ENCODE measurements at regions not wholly inside any gene's neighbourhood (a gene's known extent, or its start where the extent isn't known, plus 50 kb on each side); places are given as distances from the start of the nearest gene placed in this dataset.

DNA sequence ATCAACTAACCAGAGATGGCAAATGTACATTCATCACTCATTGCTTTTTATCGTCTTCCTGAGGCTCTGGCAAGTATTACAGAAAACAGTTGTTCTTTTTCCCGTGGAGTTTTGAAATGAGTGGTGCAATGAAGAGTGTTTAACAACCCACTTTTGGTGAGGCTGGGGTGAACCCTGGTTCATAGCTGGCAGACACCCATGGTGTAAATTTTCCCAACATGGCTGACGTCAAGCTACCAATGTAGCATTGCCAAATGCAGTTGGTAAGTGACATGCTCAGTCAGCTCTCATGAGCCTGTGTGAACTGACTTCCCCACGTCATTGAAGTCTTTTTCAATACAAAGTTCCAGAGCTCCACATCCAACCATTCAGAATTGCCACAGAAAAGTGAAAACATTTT is 386.2 kb downstream of the TMEM114 start:
- ChIA-PET POLR2A (no interaction called here), CTCF (interaction anchor here (0.6 kb wide), 1 partner anchor 614 kb away, joined by 3 read pairs; no protein-coding TSS in a partner anchor)

DNA sequence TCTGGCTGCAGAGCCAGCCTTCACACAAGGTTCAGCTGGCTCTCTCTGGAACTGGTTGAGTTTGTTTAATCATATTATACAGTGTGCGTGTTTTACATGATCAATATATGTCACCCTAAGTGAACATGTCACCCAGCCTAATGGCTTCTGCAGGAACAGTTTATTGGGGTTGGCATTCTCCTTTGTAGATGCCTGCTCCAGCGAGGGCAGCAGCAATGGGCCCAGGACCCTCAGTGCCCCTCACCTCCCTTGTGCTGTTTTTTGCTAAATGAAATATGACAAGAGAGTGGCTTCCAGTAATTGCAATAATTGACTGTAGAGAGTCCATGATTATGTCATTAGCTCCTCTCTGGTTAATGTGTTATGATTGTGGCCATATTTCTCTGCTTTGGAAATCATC is 387.2 kb downstream of the TMEM114 start:
- TF ChIP-seq, protein P1, sequence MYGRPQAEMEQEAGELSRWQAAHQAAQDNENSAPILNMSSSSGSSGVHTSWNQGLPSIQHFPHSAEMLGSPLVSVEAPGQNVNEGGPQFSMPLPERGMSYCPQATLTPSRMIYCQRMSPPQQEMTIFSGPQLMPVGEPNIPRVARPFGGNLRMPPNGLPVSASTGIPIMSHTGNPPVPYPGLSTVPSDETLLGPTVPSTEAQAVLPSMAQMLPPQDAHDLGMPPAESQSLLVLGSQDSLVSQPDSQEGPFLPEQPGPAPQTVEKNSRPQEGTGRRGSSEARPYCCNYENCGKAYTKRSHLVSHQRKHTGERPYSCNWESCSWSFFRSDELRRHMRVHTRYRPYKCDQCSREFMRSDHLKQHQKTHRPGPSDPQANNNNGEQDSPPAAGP (tag by site-specific recombination; IDR thresholded peaks at IDR 0.05): no peak
- no peak for TF ChIP-seq ZNF335 (tag by site-specific recombination; conservative IDR thresholded peaks at IDR 0.05)
- no peak for TF ChIP-seq ZNF585B (tag by site-specific recombination; IDR thresholded peaks at IDR 0.05)
- TF ChIP-seq, protein P2, sequence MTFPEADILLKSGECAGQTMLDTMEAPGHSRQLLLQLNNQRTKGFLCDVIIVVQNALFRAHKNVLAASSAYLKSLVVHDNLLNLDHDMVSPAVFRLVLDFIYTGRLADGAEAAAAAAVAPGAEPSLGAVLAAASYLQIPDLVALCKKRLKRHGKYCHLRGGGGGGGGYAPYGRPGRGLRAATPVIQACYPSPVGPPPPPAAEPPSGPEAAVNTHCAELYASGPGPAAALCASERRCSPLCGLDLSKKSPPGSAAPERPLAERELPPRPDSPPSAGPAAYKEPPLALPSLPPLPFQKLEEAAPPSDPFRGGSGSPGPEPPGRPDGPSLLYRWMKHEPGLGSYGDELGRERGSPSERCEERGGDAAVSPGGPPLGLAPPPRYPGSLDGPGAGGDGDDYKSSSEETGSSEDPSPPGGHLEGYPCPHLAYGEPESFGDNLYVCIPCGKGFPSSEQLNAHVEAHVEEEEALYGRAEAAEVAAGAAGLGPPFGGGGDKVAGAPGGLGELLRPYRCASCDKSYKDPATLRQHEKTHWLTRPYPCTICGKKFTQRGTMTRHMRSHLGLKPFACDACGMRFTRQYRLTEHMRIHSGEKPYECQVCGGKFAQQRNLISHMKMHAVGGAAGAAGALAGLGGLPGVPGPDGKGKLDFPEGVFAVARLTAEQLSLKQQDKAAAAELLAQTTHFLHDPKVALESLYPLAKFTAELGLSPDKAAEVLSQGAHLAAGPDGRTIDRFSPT (tag by site-specific recombination; IDR thresholded peaks at IDR 0.05): no peak
- no peak for TF ChIP-seq ZNF146 (tag by site-specific recombination; IDR thresholded peaks at IDR 0.05)
- no peak for TF ChIP-seq ZNF544 (tag by site-specific recombination; IDR thresholded peaks at IDR 0.05)
- TF ChIP-seq MYNN (tag by site-specific recombination; IDR thresholded peaks at IDR 0.05; ENCODE audit: borderline replicate concordance): no peak
- TF ChIP-seq ZNF624 (tag by site-specific recombination; IDR thresholded peaks at IDR 0.05): no peak
- no peak for TF ChIP-seq KLF16 (tag by site-specific recombination; IDR thresholded peaks at IDR 0.05)
- TF ChIP-seq, protein P3, sequence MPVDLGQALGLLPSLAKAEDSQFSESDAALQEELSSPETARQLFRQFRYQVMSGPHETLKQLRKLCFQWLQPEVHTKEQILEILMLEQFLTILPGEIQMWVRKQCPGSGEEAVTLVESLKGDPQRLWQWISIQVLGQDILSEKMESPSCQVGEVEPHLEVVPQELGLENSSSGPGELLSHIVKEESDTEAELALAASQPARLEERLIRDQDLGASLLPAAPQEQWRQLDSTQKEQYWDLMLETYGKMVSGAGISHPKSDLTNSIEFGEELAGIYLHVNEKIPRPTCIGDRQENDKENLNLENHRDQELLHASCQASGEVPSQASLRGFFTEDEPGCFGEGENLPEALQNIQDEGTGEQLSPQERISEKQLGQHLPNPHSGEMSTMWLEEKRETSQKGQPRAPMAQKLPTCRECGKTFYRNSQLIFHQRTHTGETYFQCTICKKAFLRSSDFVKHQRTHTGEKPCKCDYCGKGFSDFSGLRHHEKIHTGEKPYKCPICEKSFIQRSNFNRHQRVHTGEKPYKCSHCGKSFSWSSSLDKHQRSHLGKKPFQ (tag by site-specific recombination; IDR thresholded peaks at IDR 0.05): no peak
- no peak for TF ChIP-seq SETDB1 (IDR thresholded peaks at IDR 0.05; ENCODE audit: insufficient read length, low read length)
- no peak for TF ChIP-seq ZIC2 (tag by site-specific recombination; IDR thresholded peaks at IDR 0.05)
- no peak for TF ChIP-seq ZSCAN30 (tag by site-specific recombination; IDR thresholded peaks at IDR 0.05)
- TF ChIP-seq, protein P4, sequence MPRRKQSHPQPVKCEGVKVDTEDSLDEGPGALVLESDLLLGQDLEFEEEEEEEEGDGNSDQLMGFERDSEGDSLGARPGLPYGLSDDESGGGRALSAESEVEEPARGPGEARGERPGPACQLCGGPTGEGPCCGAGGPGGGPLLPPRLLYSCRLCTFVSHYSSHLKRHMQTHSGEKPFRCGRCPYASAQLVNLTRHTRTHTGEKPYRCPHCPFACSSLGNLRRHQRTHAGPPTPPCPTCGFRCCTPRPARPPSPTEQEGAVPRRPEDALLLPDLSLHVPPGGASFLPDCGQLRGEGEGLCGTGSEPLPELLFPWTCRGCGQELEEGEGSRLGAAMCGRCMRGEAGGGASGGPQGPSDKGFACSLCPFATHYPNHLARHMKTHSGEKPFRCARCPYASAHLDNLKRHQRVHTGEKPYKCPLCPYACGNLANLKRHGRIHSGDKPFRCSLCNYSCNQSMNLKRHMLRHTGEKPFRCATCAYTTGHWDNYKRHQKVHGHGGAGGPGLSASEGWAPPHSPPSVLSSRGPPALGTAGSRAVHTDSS (tag by site-specific recombination; IDR thresholded peaks at IDR 0.05): no peak
- no peak for TF ChIP-seq ZNF221 (tag by site-specific recombination; IDR thresholded peaks at IDR 0.05; ENCODE audit: borderline replicate concordance)
- Histone ChIP-seq H3K27ac (ENCODE audit: extremely low read depth, low read depth, low read length) (no peak overlapping the region), H3K9me3 (ENCODE audit: control insufficient read depth, insufficient read depth, low read depth, low read length) (no peaks in the 10 kb centered on the region), H3K36me3 (ENCODE audit: control insufficient read depth in 2 of 2, insufficient read depth in 1 of 2, low read length in 2 of 2) (no peaks in the 10 kb centered on the region), H3K4me3 (ENCODE audit: low read depth, low read length) (no peak overlapping the region), H3K4me1 (ENCODE audit: control insufficient read depth, insufficient read depth, low read length) (no peaks in the 10 kb centered on the region)
- CTCF ChIA-PET: no interaction called here
- POLR2A ChIA-PET: no interaction called here

More for the DNA sequence above, 386.2 kb downstream of the TMEM114 start:
- Histone ChIP-seq H3K27ac (ENCODE audit: extremely low read depth, low read depth, low read length) (no peak overlapping the region), H3K9me3 (ENCODE audit: control insufficient read depth, insufficient read depth, low read depth, low read length) (no peaks in the 10 kb centered on the region), H3K36me3 (ENCODE audit: control insufficient read depth in 2 of 2, insufficient read depth in 1 of 2, low read length in 2 of 2) (no peaks in the 10 kb centered on the region), H3K4me3 (ENCODE audit: low read depth, low read length) (no peak overlapping the region), H3K4me1 (ENCODE audit: control insufficient read depth, insufficient read depth, low read length) (no peaks in the 10 kb centered on the region)
- TF ChIP-seq KLF9 (tag by site-specific recombination; IDR thresholded peaks at IDR 0.05; ENCODE audit: low read depth) (no peak), ZNF404 (tag by site-specific recombination; IDR thresholded peaks at IDR 0.05) (no peak), HOXD13 (CRISPR knock-in tag; IDR thresholded peaks at IDR 0.05; ENCODE audit: borderline replicate concordance) (no peak), ZNF530 (tag by site-specific recombination; IDR thresholded peaks at IDR 0.05; ENCODE audit: low read depth) (no peak)
- TF ChIP-seq, protein P5, sequence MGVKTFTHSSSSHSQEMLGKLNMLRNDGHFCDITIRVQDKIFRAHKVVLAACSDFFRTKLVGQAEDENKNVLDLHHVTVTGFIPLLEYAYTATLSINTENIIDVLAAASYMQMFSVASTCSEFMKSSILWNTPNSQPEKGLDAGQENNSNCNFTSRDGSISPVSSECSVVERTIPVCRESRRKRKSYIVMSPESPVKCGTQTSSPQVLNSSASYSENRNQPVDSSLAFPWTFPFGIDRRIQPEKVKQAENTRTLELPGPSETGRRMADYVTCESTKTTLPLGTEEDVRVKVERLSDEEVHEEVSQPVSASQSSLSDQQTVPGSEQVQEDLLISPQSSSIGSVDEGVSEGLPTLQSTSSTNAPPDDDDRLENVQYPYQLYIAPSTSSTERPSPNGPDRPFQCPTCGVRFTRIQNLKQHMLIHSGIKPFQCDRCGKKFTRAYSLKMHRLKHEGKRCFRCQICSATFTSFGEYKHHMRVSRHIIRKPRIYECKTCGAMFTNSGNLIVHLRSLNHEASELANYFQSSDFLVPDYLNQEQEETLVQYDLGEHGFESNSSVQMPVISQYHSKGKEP (tag by site-specific recombination; IDR thresholded peaks at IDR 0.05): no peak
